ENCODE measurements at regions not wholly inside any gene's neighbourhood (a gene's known extent, or its start where the extent isn't known, plus 50 kb on each side); places are given as distances from the start of the nearest gene placed in this dataset.

DNA sequence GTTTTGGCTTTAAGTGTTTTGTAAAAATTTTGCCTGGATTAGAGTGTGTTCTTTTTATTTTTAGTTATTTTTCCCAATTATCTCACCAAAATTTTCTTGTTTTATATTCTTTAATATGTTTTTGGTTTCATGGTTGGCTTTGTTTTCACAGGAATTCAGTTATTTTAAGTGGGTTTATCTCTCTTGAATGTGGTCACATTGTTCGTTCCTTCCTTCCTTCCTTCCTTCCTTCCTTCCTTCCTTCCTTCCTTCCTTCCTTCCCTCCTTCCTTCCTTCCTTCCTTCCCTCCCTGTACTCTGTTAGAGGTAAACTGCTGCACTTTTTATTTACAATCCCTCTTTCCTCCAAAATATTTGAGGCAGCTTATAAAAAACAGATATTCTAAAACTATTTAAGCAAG, 672.9 kb upstream of the CITED2 start:
- H3K9ac ChIP-seq (ENCODE audit: extremely low read depth, low read length, poor library complexity, severe bottlenecking) = no peak overlapping the region
- Mint-ChIP-seq H3K27me3 (ENCODE audit: insufficient read depth) (no peaks in the 10 kb centered on the region), H3K36me3 (ENCODE audit: low read depth) (no peaks in the 10 kb centered on the region), H3K4me3 (no peak overlapping the region), H3K4me1 (peaks cover 6% of the 10 kb centered on the region), H3K27ac (no peak overlapping the region), H3K9me3 (no peaks in the 10 kb centered on the region)
- DNase-seq = no peak
- no peaks in the 10 kb centered on the region for H3K27me3 ChIP-seq (ENCODE audit: control insufficient read depth, insufficient read depth, low read length, poor library complexity, severe bottlenecking)
- TF ChIP-seq, protein P1, sequence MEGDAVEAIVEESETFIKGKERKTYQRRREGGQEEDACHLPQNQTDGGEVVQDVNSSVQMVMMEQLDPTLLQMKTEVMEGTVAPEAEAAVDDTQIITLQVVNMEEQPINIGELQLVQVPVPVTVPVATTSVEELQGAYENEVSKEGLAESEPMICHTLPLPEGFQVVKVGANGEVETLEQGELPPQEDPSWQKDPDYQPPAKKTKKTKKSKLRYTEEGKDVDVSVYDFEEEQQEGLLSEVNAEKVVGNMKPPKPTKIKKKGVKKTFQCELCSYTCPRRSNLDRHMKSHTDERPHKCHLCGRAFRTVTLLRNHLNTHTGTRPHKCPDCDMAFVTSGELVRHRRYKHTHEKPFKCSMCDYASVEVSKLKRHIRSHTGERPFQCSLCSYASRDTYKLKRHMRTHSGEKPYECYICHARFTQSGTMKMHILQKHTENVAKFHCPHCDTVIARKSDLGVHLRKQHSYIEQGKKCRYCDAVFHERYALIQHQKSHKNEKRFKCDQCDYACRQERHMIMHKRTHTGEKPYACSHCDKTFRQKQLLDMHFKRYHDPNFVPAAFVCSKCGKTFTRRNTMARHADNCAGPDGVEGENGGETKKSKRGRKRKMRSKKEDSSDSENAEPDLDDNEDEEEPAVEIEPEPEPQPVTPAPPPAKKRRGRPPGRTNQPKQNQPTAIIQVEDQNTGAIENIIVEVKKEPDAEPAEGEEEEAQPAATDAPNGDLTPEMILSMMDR (conservative IDR thresholded peaks at IDR 0.05) = no peak
- no peak overlapping the region for H3K4me3 ChIP-seq (ENCODE audit: low read length)
- no peaks in the 10 kb centered on the region for H3K4me1 ChIP-seq (ENCODE audit: control insufficient read depth, insufficient read depth, low read length)
- no peaks in the 10 kb centered on the region for H3K9me3 ChIP-seq (ENCODE audit: control insufficient read depth, low read length)
- H3K36me3 ChIP-seq (ENCODE audit: control insufficient read depth, insufficient read depth, low read length) = no peaks in the 10 kb centered on the region
- 100% methylated on average over 1 of the region's 1 CpG; no CpG with 5 or more reads in 1 of the 2 experiments for WGBS, 2 experiments (ENCODE audit: insufficient coverage in 1 of 2, insufficient read length in 1 of 2)
- H3K27ac ChIP-seq (ENCODE audit: low read depth, low read length) = no peak overlapping the region

DNA sequence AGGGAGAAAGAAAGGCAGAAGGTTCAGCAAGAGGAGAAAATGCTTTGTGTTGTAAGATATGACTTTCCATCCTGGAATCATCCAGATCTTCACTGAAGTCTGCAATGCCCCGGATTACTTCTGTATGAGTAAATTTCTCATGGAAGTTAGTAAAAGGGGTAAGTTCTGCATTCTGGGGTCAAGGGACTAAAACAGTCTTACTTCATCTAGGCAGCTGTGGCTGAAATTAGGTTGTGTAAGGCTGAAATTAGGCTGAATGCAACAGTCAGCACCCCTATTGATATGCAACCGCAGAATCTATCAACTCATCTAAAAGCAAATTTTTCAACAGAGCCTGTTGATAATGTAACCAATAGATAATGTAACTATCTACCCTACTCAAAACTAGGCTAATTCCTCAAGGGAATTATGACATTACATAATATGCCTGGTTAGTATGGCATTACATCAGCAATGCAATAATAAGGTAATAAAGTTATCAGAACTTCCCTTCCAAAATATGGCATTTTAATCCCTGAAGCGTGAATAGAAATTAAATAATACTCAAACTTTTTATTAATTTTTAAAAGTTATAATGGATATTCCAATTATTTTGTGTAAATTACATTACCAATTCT, 671.7 kb upstream of the CITED2 start:
- Histone ChIP-seq H3K4me3 (ENCODE audit: low read length) (no peak overlapping the region), H3K36me3 (ENCODE audit: control insufficient read depth, insufficient read depth, low read length) (no peaks in the 10 kb centered on the region), H3K9ac (ENCODE audit: extremely low read depth, low read length, poor library complexity, severe bottlenecking) (no peak overlapping the region), H3K9me3 (ENCODE audit: control insufficient read depth, low read length) (no peaks in the 10 kb centered on the region), H3K27ac (ENCODE audit: low read depth, low read length) (no peak overlapping the region), H3K27me3 (ENCODE audit: control insufficient read depth, insufficient read depth, low read length, poor library complexity, severe bottlenecking) (no peaks in the 10 kb centered on the region), H3K4me1 (ENCODE audit: control insufficient read depth, insufficient read depth, low read length) (no peaks in the 10 kb centered on the region)
- DNase-seq = no peak
- Mint-ChIP-seq H3K4me3 (no peak overlapping the region), H3K36me3 (ENCODE audit: low read depth) (no peaks in the 10 kb centered on the region), H3K27me3 (ENCODE audit: insufficient read depth) (no peaks in the 10 kb centered on the region), H3K27ac (no peak overlapping the region), H3K9me3 (no peaks in the 10 kb centered on the region), H3K4me1 (peaks cover 6% of the 10 kb centered on the region)
- WGBS, 2 experiments (ENCODE audit: insufficient coverage in 1 of 2, insufficient read length in 1 of 2) = 98 to 100% methylated on average over 1 to 2 of the region's 3 CpGs
- TF ChIP-seq, protein P1 (conservative IDR thresholded peaks at IDR 0.05) = no peak

DNA sequence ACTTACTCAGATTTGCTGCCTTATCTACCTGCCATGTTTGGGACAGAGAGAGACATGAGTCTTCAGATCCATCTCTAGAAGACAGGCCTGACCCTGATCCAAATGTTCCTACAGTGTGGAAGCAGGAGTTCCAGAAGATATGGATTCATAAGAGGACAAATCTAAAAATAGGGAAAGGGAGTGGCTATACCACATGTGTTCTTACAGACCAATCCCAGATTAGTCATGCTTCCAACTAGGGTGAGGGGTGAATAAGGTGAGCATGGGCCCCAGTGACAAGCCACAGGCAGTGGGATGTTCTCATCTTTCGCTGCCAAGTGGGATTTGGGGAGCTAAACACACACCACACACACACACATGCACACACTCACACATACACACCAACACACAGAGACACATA, 670.7 kb upstream of the CITED2 start:
- Mint-ChIP-seq H3K9me3 (no peaks in the 10 kb centered on the region), H3K27me3 (ENCODE audit: insufficient read depth) (no peaks in the 10 kb centered on the region), H3K27ac (no peak overlapping the region), H3K36me3 (ENCODE audit: low read depth) (no peaks in the 10 kb centered on the region), H3K4me3 (no peak overlapping the region), H3K4me1 (peaks cover 6% of the 10 kb centered on the region)
- TF ChIP-seq, protein P1 (conservative IDR thresholded peaks at IDR 0.05) = no peak
- Histone ChIP-seq H3K27me3 (ENCODE audit: control insufficient read depth, insufficient read depth, low read length, poor library complexity, severe bottlenecking) (no peaks in the 10 kb centered on the region), H3K4me3 (ENCODE audit: low read length) (no peak overlapping the region), H3K9ac (ENCODE audit: extremely low read depth, low read length, poor library complexity, severe bottlenecking) (no peak overlapping the region), H3K27ac (ENCODE audit: low read depth, low read length) (no peak overlapping the region), H3K36me3 (ENCODE audit: control insufficient read depth, insufficient read depth, low read length) (no peaks in the 10 kb centered on the region), H3K4me1 (ENCODE audit: control insufficient read depth, insufficient read depth, low read length) (no peaks in the 10 kb centered on the region), H3K9me3 (ENCODE audit: control insufficient read depth, low read length) (no peaks in the 10 kb centered on the region)
- WGBS, 2 experiments (ENCODE audit: insufficient coverage in 1 of 2, insufficient read length in 1 of 2) = 100% methylated on average over 1 of the region's 1 CpG; no CpG with 5 or more reads in 1 of the 2 experiments
- DNase-seq = no peak

All from endodermal cell (in vitro differentiated cells).